PFSK-1 (cell line): ENCODE measurements at regions not wholly inside any gene's neighbourhood (a gene's known extent, or its start where the extent isn't known, plus 50 kb on each side); places are given as distances from the start of the nearest gene placed in this dataset.

Experiments used
- POLR2AphosphoS5 ChIP-seq: IDR thresholded peaks from 2 replicates; pipeline ENCODE4 v1.6.1; 2012; ENCODE audit warnings: low read depth, mild to moderate bottlenecking, control low read depth, low read length, moderate library complexity
- TAF1 ChIP-seq: IDR thresholded peaks from 2 replicates; pipeline ENCODE4 v1.6.1; 2012; ENCODE audit warnings: low read length, control low read depth, borderline replicate concordance; ENCODE audit not compliant: insufficient read depth

DNA sequence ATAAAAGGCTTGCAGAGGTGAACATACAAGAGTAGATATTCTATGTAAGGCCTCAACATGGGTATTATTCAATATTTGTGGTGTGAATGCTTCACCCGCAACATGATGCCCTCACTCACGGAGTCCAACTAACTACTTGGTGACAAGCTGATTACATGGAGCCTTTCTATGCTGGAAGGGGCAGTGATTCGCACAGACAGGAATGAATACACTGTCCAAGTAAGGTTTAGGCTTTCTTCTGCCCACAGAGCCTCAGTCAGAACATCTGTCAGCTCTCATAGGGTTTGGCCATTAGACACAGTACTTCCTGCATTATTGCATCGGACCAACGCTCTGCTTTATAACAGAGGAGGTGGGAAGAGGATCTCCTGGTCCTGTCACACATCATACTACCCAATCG lies 80.3 kb upstream of the SLC35G4 start:
- no peak for TF ChIP-seq TAF1
- no peak for TF ChIP-seq POLR2AphosphoS5
